GM20431 (cell line): ENCODE measurements at regions not wholly inside any gene's neighbourhood (a gene's known extent, or its start where the extent isn't known, plus 50 kb on each side); places are given as distances from the start of the nearest gene placed in this dataset.
"Not testable (repeated sequence)": the region's sequence is repeated elsewhere in the genome, so short reads cannot be mapped to it uniquely, and the experiment has no call there.

Experiments
- in situ Hi-C: fragments of 300-500 bp; cut with MseI, MboI; formaldehyde crosslinking; loops from one replicate; pipeline ENCODE4 v1.15.0; 2020; ENCODE audit warnings: low sequenced_read_pairs; ENCODE audit not compliant: unreplicated experiment

DNA sequence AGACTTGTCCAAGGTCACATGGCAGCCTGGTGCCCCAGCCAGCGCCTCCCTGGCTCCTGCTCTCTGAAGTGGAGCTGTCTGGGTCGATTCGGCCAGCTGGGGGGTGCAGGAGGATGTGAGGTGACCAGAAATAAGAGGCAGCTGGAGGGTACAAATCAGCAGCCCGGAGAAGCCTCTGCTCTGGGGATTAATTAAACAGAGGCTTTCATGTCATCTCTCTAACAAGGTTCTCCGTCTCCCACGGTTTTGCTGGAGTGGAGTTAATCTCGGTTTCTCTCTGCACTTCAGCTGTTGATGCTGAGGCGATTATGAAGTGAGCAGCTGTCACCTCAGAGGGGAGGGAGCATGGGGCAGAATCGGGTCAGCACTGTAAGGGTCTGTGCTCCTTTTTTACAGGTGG, 236.8 kb downstream of the TLE3 start:
- in situ Hi-C loops = no loop called here

DNA sequence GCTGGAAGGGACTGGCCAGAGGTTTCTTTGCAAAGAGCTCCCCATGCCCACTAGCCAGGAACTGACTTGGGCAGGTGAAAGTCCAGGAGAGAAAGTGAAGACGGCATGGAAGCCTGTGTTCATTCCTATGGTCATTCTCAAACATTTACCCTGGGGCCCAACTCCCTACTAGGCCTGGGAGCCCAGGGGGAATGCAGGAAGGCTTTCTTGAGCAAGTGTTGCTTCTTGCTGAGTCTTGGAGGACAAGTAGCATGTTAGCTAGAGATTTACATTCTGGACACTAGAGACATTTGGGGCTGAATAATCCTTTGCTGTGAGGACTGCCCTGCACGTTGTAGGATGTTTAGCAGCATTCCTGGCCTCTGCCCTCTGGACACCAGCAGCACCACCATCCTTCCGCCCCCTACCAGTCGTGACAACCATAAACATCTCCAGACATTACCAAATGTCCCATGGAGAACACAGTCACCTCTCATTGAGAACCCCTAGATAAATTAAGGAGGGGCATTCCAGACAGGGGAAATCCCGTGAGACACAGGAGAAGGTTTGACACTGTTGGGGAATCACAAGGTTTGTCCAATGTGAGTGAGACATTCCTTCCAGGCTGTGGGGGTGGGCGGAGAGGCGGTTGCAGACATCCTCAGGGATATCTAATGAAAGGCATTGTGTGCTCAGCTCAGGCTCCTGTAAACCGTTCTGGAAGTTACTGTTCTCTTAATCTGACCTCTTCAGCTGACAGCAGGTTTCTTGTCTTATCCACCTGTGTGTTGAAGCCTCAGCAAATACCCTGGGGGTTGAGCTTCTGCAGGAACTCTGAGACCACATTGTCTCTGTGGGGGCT, 236.2 kb downstream of the TLE3 start:
- in situ Hi-C loops = no loop called here

DNA sequence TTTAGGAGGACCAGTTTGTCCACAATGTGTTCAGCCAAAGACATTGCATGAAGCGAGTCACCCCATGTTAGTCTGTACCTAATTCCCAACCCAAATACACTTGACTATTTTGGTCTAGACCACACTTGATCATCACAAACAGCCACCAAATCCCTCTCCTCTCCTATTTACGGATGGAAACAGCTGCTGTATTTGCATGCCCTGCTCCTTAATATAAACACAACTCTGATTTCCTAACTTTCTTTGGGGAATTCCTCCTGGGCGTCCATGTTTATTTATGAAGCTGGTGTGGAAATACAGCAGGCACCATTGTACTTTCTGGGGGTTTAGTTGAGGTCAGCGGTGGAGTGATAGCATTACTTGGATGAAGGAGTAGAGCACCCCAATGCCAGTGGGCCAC, 235.2 kb downstream of the TLE3 start:
- in situ Hi-C loops = no loop called here

DNA sequence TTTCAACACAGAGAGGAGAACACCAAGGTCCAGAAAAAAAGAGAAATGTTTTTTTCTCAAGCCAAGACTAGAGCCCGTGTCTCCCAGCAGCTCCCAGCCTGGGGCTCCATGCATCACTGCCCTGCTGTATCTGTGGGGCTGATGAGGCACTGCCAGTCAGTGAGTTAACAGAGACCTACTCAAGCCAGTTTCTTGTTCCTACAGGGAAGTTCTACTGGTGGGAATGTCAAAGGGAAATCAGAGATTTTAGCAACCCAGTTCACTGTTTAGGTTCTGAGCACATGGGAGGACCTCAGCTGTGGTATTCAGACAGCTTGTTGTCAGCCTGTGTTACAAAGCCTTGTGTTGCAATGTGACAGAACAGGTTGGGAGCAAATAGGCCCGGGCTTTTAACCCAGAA, 234.3 kb downstream of the TLE3 start:
- in situ Hi-C loops = no loop called here

DNA sequence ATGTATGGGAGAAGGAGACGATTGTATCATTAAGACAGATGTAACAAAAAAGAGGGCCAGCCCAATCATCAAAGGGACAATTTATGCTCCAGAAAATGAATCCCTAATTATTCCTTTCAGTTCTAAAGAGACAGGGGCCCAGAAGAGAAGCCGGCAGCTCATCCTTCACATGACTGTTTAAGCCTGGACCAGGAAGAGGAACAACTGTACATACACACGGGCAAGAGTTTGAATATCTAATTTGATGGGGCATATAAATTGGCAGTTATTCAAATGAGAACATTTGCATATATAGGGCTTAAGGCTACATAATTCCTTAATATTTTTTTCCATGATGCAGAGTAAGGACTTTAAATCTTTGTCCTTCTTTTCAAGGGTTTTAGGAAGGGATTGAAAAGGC, 232.3 kb downstream of the TLE3 start:
- in situ Hi-C loops = no loop called here

DNA sequence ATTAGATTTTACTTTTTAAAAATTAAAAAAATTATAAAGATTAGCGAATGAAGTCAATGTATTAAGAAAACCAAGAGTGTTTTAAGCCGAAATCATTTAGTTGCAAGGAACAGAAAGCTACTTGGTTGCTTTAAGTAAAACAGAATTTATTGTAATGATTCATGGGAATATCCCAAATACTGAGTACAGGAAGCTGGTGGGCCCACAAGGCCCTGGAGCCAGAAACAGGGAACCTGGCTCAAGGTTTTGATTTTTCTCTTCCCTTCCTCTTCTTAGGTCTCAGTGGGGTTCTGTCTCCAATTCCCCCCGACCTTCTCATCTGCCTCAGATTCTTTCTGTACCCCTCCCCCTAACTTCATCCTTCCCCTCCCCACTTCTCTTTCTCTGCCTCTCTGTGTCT, 229.0 kb downstream of the TLE3 start:
- in situ Hi-C loops = no loop called here

DNA sequence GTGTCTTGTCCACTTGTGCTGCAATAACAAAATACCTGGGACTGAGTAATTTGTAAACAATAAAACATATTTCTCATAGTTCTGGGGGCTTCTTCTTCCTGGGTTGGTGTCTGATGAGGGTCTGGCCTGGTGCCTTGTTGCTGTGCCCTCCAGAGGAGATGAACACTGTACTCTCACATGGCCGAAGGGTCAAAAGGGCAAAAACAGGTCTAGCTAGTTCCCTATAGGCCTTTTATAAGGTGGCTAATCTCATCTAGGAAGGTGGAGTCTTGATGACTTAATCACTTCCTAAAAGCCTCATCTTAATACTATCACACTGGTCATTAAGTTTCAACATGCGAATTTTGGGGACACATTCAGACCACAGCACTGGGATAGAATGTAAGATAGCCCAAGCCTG, 228.4 kb downstream of the TLE3 start:
- in situ Hi-C loops = no loop called here

DNA sequence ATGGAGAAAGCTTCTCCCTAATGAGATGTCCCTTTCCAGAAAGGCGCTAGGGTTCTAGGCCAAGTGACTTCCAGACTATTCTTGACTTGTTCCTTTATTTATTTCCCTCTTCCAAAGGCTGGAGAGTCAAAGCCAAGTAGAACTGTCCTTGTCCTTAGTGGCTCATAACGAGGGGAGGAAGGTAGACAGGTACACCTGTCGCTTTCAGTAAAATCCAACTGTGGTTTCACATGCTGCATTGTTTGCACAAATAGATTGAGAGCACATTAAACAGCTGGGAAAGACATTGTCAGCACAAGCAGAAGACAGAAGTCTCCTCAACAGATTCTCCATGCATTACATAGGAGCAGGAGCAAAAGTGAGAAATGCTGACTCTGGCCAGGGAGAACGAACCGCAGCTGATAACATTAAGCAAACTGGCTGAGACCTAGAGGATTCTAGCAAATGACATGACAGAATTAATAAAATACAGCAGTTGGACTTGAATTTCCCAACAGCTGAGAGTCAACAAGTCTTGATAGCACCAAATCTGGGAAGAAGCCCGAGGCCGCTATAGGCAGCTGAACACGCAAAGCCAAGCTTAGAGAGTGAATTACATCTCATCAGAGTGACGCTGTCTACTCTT, 227.7 kb downstream of the TLE3 start:
- in situ Hi-C loops = no loop called here

DNA sequence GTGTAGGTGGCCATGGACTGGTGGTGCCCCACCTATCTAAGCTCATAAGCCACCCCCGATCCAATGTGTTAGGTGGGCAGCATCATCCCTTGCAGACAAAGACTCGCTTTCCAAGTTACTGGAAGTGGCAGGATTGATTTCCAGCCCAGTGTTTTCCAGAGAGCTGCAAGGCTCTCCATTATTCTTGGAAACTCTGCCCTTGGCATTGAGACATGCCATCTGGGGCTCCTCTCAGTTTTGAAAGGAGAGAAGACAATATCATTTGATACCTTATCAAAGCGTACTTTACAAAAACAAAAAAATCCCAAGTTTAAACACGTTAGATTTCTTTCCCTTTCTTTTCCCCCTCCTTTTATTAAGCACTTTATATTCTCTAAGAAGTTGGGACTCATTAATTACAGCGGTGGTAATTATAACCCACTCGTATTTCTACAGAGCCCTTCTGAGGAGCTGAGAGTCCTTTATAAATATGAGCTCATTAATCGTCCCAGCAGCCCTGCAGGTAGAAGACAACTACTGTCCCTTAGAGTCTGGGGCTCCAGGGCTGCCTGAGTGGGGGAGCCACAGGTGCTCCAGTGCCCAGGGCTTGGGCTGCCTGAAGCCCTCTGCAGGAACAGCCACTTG, 226.1 kb downstream of the TLE3 start:
- in situ Hi-C loops = no loop called here

DNA sequence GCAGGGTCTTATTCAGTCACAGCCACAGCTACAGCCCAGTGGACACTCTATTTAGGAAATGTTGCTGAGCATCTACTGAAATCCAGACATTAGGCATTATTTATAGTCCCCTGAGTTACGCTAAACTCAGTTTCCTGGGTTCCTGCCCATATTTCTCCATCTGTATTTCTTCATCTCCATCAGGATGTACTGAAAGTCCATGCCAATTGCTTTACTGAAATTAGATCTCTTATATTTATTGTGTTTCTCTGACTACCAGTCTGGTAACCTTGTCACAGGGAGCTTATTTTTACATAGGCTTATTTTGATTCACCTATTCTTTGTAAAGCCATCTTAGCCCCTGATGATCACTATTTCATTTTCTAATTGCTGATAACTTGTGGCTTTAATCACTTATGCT, 223.9 kb downstream of the TLE3 start:
- in situ Hi-C loops = no loop called here

DNA sequence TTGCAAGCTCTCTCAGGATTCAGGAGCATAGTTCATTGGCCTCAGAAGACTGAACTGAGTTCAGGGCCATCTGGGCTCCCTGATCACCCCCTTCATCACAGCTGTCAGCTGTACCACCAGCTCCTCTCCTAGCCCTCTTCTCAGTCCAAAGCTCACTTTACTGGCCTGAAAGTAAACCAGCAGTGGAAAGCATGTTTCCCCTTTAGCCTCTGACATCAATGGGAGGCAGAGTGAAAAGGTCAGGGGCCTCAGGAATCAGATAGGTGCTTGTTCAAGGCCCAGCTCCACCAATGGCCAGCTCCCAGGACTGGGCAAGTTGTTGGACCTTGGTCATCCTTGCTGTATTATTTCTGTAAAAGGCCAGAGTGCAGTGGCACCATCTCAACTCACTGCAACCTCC, 223.4 kb downstream of the TLE3 start:
- in situ Hi-C loops = no loop called here

DNA sequence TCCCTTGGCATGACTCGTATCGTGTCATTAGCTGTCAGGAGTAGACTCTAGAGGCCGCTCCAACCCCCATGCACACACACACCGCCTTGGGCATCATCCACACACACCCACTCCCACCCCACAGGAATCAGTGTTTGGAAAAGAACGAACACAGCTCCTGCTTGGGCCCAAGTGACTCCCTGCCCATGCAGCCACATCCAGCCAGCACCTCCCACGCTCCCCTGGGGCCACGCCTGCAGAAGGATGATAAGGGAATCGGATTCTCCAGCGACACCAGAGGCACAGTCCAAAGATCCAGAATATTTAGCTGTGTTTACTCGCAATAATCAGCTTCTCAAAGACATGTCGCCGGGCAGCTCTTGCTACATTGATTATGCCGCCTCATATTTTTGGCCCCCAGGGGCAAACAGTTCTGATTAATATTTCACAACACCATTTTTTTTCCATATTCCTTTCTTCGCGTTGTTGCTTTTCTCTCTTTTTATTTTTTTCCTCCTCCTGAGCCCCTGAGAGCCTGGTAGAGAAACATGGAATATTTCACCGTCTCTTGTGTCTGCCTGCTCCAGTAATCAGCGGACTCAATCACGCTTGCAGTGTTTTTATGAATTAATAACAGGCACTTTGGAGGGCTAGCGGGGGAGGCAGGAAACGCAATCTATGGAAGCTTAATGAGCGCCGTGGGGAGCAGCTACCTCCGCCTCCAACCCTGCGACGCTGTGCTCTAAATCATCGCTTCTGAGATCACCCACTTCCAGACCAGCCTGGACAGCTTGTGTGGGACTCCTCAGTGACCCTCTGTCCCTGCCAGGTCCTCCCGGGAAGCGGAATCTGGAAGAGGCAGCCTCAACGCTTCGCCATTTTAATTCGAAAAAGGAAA, 221.4 kb downstream of the TLE3 start:
- in situ Hi-C loops = no loop called here

DNA sequence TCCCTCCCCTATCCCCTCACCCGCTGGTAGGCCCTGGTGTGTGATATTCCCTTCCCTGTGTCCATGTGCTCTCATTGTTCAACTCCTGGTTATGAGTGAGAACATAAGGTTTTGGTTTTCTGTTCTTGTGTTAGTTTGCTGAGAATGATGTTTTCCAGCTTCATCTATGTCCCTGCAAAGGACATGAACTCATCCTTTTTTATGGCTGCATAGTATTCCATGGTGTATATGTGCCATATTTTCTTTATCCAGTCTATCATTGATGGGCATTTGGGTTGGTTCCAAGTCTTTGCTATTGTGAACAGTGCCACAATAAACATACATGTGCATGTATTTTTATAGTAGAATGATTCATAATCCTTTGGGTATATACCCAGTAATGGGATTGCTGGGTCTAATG, 217.8 kb downstream of the TLE3 start:
- in situ Hi-C loops = not testable (repeated sequence)

DNA sequence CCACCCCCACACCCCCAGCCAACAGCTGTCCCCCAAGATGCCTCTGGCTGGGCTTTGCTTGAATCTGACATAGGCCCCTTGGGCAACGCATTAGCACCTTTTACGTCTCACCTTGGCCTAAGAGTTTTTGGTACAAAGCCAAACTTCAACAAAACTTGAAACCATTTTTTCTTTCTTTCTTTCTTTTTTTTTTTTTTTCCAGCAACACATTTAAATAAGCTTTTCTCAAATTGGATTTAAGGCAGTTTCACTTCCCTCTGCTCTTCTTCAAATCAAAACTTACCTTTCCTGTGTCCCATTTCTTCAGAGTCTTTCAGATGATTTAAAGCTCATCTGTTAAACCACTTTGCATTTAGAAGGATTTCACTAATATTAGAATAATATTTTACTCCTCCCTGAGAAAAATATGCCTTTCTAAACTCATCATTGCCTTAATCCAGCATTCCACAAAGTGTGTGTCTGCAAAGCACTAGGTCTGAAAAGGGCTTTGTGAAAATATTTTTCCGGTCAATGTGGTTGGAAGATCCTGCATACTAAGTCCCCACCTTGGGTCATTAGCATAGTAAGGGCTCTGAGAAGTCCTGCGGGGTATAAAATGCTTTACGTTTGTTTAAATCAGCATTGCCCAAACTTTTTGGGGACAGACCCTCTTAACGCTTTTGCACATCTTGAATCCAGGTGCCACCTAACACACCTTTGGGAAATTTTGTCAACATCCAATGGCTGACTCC, 217.0 kb downstream of the TLE3 start:
- in situ Hi-C loops = no loop called here

DNA sequence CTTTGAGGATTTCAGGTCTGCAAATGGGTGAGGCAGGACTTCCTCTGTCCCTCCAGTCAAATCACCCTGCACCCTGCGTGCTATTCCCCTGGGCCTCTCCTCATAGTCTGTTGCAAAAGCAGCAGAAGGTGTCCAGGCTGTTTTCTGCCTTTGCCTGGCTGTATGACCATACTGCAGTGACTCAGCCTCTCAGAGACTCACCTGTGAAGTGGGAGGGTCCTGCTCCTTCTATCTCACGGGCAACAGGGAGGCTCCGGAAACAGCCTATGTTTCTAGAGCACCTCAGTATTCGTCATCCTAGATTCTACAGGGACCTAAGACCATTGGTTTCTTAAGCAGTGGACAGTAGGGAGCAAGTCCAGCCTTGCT, 216.4 kb downstream of the TLE3 start:
- in situ Hi-C loops = no loop called here

DNA sequence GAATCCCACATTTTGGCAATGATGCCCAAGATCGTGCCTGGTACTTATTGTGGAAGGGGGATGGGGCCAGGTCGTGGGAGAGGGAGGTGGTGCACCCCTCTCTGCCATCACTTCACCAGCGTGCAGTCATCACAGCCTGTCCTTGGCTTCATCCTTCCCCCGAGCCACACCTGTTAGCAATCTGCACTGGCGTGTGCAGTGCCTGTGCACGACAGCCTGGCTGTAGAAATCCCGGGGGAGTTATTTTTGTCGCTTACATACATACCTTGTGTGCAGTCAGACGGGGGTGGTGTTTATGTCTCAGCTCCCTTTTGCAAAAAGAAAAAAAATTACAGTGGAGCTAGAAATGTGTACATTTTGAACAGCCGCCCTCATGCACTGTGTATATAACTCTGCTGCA, 216.0 kb downstream of the TLE3 start:
- in situ Hi-C loops = no loop called here

DNA sequence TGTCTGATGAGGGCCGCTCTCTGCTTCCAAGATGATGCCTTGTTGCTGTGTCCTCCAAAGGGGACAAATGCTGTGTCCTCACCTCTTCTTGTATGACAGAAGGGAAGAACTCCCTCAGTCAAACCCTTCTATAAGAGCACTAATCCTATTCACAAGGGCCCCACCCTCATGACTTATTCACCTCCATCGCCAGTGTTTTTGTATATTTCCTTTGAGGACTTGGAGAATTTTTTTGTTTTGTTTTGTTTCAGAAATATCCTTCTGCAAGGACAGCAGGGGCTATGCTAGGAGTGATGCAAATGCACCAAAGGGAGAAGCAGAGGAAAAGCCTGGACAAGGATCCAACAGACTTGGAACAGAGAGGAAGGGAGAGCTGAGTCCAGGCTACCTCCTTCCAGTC, 214.4 kb downstream of the TLE3 start:
- in situ Hi-C loops = no loop called here

DNA sequence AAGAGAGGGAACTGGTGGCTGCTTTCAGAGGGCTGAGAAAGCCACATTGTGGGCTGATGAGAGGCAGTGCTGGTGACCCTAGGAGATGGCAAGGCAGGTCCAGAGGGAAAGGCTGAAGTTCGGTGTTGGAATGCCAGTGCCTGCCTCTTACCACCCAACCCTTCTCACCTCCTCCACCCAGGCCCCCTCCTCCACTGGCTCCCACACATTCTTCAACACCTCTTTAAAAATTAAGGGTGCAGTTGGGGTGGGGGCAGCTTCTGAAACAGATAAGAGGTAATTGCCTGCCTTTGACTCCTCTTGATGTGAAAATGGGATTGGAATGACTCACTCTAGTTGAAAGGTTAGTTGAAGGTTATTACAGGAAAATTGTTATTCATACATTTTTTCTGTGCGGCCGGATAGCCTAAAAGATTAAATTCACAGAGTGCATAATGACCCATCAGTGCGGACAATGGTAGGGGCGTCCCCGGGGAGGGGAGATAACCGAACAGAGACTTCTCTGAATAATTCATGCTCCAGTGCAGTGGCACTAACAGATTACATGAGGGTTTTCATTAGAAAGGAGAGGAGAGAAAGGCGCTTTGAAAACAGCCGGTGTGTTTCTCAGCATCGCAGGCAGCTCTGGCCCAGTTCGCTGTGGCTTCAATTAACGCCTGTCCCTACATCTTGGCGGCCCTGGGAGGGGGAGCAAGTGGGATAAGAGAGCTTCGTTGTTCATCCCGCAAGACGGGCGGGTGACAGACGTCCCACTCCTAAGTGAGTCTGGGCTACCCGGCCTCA, 212.4 kb downstream of the TLE3 start:
- in situ Hi-C loops = no loop called here

DNA sequence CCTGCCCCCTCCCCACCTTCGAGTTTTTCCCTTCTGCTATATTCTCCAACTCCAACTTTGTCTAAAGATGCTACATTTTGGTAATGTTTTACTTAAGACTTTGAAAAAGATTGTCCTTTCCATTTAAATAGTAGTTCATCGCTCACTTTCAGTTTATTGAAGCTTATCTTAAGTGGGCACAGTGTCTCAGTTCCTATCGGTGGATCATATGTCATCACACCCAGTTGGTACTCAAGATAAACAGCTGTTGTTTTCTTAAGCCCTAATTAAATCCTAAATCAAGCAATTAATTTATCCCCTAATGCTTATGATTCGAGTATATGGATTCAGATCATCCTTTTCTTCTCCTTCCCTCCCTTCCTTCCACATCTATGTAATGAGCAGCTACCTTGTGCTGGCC, 210.7 kb downstream of the TLE3 start:
- in situ Hi-C loops = no loop called here
